ENCODE measurements at regions not wholly inside any gene's neighbourhood (a gene's known extent, or its start where the extent isn't known, plus 50 kb on each side); places are given as distances from the start of the nearest gene placed in this dataset.

DNA sequence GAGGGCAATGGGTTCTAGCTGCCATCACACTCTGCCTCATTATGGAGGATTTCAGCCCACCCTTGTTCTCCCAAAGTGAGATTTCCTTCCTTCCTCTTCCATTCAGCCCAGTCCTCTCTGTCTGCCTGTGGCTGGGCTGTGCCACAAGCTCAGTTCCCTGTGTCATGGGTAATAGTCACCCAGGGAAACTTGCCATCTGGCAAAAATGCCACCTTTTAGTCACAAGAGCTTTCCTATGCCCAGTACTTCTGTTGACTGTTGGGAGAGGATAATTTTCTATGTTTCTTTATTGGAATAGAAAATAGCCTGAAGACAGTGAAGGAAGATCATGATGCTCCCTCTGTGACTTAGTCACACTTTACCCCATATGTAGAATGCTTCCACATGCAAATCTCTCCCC lies 71.4 kb downstream of the TLR4 start:
- Histone ChIP-seq H3K4me1 (ENCODE audit: control insufficient read depth, insufficient read depth, low read length, poor library complexity, severe bottlenecking) (peaks cover 10% of the 10 kb centered on the region), H3K9me3 (ENCODE audit: control insufficient read depth, low read length) (no peaks in the 10 kb centered on the region), H3K4me3 (ENCODE audit: extremely low read depth, insufficient read depth, low read length, poor library complexity, severe bottlenecking) (no peak overlapping the region), H3K36me3 (ENCODE audit: control insufficient read depth, insufficient read depth, low read length) (no peaks in the 10 kb centered on the region), H3K27ac (ENCODE audit: low read depth, low read length, severe bottlenecking) (no peak overlapping the region)

DNA sequence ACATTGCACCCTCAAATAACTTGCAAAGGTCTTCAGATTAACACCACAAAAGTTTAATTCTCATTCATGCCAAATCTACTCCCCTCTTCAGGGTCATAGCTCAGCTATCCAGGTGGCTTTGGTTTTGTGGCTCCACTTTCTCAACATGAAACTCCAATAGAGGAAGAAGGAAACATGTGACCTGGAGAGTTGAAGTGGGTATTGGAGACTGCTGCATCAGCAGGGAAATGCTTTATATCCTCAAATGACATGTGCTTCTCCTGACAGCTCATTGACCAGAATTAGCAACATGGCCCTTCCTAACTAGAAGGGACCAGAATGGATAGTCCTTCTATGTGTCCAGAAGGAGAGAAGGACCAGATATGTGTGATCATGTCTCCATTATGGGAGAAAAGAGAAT lies 73.6 kb downstream of the TLR4 start:
- no peak overlapping the region for H3K4me3 ChIP-seq (ENCODE audit: extremely low read depth, insufficient read depth, low read length, poor library complexity, severe bottlenecking)
- no peaks in the 10 kb centered on the region for H3K36me3 ChIP-seq (ENCODE audit: control insufficient read depth, insufficient read depth, low read length)

DNA sequence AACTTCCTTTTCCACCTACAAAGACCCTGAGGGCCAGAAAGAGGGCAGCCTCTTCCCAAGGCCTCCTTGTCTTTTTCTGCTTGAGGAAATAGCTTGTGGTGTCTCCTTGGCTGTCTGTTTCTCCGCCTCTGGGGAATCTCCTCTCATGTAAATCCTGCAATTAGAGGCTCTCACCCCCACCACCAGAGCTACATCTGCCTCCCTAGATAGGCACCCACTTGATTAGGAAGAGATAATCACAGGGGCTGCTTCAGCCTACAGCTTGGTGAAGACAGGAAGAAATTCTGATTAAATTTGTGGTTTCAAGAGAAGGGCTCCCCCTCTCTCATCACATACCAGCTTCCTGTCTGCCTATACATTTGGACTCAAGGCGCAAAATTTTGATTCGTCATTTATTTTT lies 75.6 kb downstream of the TLR4 start:
- no peaks in the 10 kb centered on the region for H3K9me3 ChIP-seq (ENCODE audit: control insufficient read depth, low read length)
- H3K4me3 ChIP-seq (ENCODE audit: extremely low read depth, insufficient read depth, low read length, poor library complexity, severe bottlenecking) = no peak overlapping the region
- no peak overlapping the region for H3K27ac ChIP-seq (ENCODE audit: low read depth, low read length, severe bottlenecking)
- no peaks in the 10 kb centered on the region for H3K36me3 ChIP-seq (ENCODE audit: control insufficient read depth, insufficient read depth, low read length)
- no CpG with 5 or more reads among the region's 3 CpGs for WGBS, 2 experiments (ENCODE audit: insufficient coverage in 2 of 2)
- H3K4me1 ChIP-seq (ENCODE audit: control insufficient read depth, insufficient read depth, low read length, poor library complexity, severe bottlenecking) = peaks cover 4% of the 10 kb centered on the region

More for the DNA sequence above, 73.6 kb downstream of the TLR4 start:
- Histone ChIP-seq H3K4me1 (ENCODE audit: control insufficient read depth, insufficient read depth, low read length, poor library complexity, severe bottlenecking) (peaks cover 6% of the 10 kb centered on the region), H3K27ac (ENCODE audit: low read depth, low read length, severe bottlenecking) (no peak overlapping the region), H3K9me3 (ENCODE audit: control insufficient read depth, low read length) (no peaks in the 10 kb centered on the region)

DNA sequence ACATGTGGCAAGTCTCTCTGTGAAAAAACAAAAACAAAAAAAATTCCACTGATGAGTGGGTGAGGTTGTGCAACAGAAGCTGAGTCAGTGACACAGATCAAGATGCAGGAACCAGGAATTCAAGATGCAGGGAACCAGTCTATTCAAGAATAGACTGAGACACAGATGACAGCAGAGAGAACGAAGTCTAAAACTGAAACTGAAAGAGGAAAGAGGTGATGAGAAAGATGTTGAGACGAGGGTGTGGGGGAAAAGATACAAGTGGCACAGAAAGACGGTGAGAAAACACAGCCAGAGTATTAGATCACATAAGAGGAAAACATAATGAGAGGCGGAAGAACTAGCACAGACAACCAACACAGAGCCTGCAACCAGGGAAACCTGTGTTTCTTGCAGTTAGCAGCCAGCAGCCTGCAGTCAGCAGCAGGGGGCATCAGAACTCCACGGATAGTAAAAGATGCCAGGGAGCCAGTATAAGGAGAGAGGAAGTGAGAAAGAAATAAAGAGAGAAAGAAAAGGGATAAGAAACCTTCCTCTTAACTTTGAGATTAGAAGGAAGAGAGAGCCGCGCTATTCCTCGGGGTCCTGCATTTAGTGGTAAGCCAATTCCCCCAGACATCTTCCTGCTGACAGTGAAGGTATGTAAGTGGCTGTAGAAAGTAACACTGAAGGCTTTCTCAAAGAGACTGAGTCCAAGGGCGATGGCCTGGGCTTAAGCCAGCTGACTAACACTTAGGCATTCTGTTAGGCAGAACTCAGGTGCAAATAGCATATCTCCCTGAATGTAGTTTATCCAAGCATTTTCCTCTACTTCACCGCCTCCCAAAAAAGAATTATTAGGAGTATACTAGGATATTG lies 79.0 kb downstream of the TLR4 start:
- Histone ChIP-seq H3K9me3 (ENCODE audit: control insufficient read depth, low read length) (no peaks in the 10 kb centered on the region), H3K27ac (ENCODE audit: low read depth, low read length, severe bottlenecking) (no peak overlapping the region), H3K4me3 (ENCODE audit: extremely low read depth, insufficient read depth, low read length, poor library complexity, severe bottlenecking) (no peak overlapping the region), H3K36me3 (ENCODE audit: control insufficient read depth, insufficient read depth, low read length) (no peaks in the 10 kb centered on the region), H3K4me1 (ENCODE audit: control insufficient read depth, insufficient read depth, low read length, poor library complexity, severe bottlenecking) (peaks cover 4% of the 10 kb centered on the region)
- 41 to 47% methylated on average over 3 to 7 of the region's 10 CpGs for WGBS, 2 experiments (ENCODE audit: insufficient coverage in 2 of 2)

DNA sequence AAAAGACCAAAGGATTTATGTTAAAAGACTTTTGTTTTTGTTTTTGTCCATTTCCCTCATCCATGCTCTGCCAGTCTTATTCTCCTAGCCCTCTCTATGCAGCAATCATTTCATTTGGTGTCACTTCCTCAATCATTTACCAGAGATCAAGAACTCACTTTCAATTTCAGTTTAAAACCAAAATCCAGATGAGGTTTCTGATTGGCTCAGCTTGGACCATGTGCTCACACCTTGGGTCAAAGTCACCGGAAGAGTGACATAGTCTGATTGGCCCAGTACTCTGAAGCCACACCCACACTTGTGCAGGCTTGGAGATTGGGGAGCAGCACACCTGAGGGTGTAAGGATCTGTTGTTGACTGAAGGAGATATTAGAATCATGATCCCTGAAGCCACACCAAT lies 79.6 kb downstream of the TLR4 start:
- Histone ChIP-seq H3K4me3 (ENCODE audit: extremely low read depth, insufficient read depth, low read length, poor library complexity, severe bottlenecking) (no peak overlapping the region), H3K4me1 (ENCODE audit: control insufficient read depth, insufficient read depth, low read length, poor library complexity, severe bottlenecking) (peaks cover 4% of the 10 kb centered on the region), H3K9me3 (ENCODE audit: control insufficient read depth, low read length) (no peaks in the 10 kb centered on the region), H3K27ac (ENCODE audit: low read depth, low read length, severe bottlenecking) (no peak overlapping the region), H3K36me3 (ENCODE audit: control insufficient read depth, insufficient read depth, low read length) (no peaks in the 10 kb centered on the region)
- 100% methylated on average over 1 of the region's 1 CpG; no CpG with 5 or more reads in 1 of the 2 experiments for WGBS, 2 experiments (ENCODE audit: insufficient coverage in 2 of 2)

DNA sequence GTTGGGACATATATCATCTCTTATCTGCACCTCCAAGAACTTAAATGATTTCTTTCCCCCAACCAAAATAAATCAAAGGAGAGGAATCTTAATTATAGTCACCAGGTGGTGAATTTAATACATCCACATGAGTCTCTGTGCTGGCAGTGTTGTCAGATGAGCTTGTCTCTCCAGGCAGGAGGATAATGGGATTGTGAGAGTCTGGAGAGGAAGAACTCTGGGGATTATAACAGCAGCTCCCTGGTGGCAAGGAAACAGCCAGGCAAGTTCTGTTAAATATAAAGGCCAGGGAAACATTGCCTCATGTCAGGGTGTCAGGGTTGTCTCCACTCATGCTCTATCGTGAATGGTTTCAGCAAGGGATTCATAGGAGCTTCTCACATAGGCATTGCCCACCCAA lies 80.8 kb downstream of the TLR4 start:
- WGBS, 2 experiments (ENCODE audit: insufficient coverage in 2 of 2) = 67 to 100% methylated on average over 1 of the region's 1 CpG

DNA sequence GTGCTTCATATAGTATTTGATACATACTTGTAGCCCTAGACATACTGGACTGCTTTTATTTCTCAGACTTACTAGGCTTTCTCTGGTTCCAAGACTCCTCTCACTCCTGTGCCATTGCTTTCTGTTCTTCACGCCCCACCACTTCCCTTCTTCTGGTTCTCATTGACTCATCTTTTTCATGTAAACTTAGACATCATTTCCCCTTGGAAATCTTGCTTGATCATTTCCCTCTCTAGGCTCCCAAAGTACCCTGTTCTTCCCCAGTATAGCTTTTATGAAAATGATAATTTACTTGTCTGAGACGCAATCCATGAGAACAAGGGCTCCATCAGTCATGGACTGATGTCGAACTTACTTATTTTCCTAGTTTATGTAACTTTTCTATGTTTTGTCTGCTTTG lies 83.5 kb downstream of the TLR4 start:
- no peak overlapping the region for H3K4me3 ChIP-seq (ENCODE audit: extremely low read depth, insufficient read depth, low read length, poor library complexity, severe bottlenecking)
- H3K36me3 ChIP-seq (ENCODE audit: control insufficient read depth, insufficient read depth, low read length) = no peaks in the 10 kb centered on the region
- 93 to 100% methylated on average over 1 of the region's 3 CpGs for WGBS, 2 experiments (ENCODE audit: insufficient coverage in 2 of 2)

More for the DNA sequence above, 80.8 kb downstream of the TLR4 start:
- H3K27ac ChIP-seq (ENCODE audit: low read depth, low read length, severe bottlenecking) = no peak overlapping the region
- no peaks in the 10 kb centered on the region for H3K36me3 ChIP-seq (ENCODE audit: control insufficient read depth, insufficient read depth, low read length)
- H3K4me1 ChIP-seq (ENCODE audit: control insufficient read depth, insufficient read depth, low read length, poor library complexity, severe bottlenecking) = peaks cover 4% of the 10 kb centered on the region
- no peak overlapping the region for H3K4me3 ChIP-seq (ENCODE audit: extremely low read depth, insufficient read depth, low read length, poor library complexity, severe bottlenecking)
- no peaks in the 10 kb centered on the region for H3K9me3 ChIP-seq (ENCODE audit: control insufficient read depth, low read length)

DNA sequence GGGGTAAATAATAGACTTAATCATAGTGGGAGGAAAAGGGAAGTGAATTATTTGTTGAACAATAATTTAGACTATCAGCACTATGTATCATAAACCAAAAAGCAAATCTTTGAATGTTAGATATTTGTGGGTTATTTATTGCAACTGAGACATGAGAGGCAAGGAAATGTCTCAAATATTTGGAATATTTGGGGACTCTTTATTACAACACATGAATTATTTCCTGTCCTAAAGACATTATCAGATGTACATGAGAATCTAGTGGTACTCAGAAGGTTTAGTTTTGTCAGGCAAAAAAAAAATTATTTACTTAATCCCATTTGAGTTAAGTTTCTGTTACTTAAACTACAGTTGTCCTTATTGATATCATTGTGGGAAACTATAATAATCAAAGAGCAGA lies 91.1 kb downstream of the TLR4 start:
- Histone ChIP-seq H3K9me3 (ENCODE audit: control insufficient read depth, low read length) (no peaks in the 10 kb centered on the region), H3K27ac (ENCODE audit: low read depth, low read length, severe bottlenecking) (no peak overlapping the region), H3K4me1 (ENCODE audit: control insufficient read depth, insufficient read depth, low read length, poor library complexity, severe bottlenecking) (no peaks in the 10 kb centered on the region), H3K4me3 (ENCODE audit: extremely low read depth, insufficient read depth, low read length, poor library complexity, severe bottlenecking) (no peak overlapping the region), H3K36me3 (ENCODE audit: control insufficient read depth, insufficient read depth, low read length) (no peaks in the 10 kb centered on the region)

More for the DNA sequence above, 83.5 kb downstream of the TLR4 start:
- Histone ChIP-seq H3K27ac (ENCODE audit: low read depth, low read length, severe bottlenecking) (no peak overlapping the region), H3K9me3 (ENCODE audit: control insufficient read depth, low read length) (no peaks in the 10 kb centered on the region), H3K4me1 (ENCODE audit: control insufficient read depth, insufficient read depth, low read length, poor library complexity, severe bottlenecking) (peaks cover 4% of the 10 kb centered on the region)

DNA sequence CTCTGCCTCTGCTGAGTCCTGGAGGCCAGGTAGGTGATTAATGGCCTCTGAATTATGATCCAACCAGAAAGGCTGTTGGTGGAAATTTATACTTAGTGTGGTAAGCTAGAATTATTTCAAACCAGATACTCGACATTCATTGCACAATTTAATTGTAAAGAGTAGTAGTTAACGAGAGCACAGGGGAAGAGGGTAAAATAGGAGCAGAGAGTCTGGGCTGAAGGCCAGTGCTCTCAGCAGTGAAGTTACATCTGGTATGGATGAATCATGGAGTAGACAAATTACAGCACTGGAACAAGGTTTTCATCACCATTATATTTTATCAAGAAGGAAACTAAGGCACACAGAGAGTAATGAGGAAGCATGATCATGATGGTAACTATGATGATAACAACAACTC lies 92.5 kb downstream of the TLR4 start:
- no peaks in the 10 kb centered on the region for H3K36me3 ChIP-seq (ENCODE audit: control insufficient read depth, insufficient read depth, low read length)
- H3K27ac ChIP-seq (ENCODE audit: low read depth, low read length, severe bottlenecking) = no peak overlapping the region
- 83% methylated on average over 1 of the region's 2 CpGs; no CpG with 5 or more reads in 1 of the 2 experiments for WGBS, 2 experiments (ENCODE audit: insufficient coverage in 2 of 2)
- no peaks in the 10 kb centered on the region for H3K4me1 ChIP-seq (ENCODE audit: control insufficient read depth, insufficient read depth, low read length, poor library complexity, severe bottlenecking)
- H3K9me3 ChIP-seq (ENCODE audit: control insufficient read depth, low read length) = no peaks in the 10 kb centered on the region
- no peak overlapping the region for H3K4me3 ChIP-seq (ENCODE audit: extremely low read depth, insufficient read depth, low read length, poor library complexity, severe bottlenecking)

DNA sequence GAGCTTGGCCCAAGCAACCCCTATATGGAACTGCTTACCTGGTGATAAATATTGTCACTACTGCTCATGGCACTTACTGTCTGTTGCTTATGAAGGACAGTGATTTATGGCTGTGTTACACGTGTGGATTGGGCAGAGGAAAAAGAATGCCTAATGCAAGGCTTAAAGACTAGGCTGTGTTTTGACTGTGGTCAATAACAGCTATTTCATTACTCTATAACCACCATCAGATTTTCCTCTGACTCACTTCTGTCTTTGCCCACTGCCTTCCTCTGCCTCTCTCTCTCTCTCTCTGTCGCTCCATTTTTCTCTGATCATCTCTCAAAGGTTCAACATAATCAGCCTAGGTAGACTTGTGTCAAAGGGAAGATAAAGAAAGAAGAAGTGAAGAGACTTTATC lies 96.2 kb downstream of the TLR4 start:
- H3K9me3 ChIP-seq (ENCODE audit: control insufficient read depth, low read length) = no peaks in the 10 kb centered on the region
- no peak overlapping the region for H3K4me3 ChIP-seq (ENCODE audit: extremely low read depth, insufficient read depth, low read length, poor library complexity, severe bottlenecking)
- H3K27ac ChIP-seq (ENCODE audit: low read depth, low read length, severe bottlenecking) = no peak overlapping the region
- WGBS, 2 experiments (ENCODE audit: insufficient coverage in 2 of 2) = 100% methylated on average over 1 of the region's 2 CpGs; no CpG with 5 or more reads in 1 of the 2 experiments
- no peaks in the 10 kb centered on the region for H3K4me1 ChIP-seq (ENCODE audit: control insufficient read depth, insufficient read depth, low read length, poor library complexity, severe bottlenecking)
- no peaks in the 10 kb centered on the region for H3K36me3 ChIP-seq (ENCODE audit: control insufficient read depth, insufficient read depth, low read length)

DNA sequence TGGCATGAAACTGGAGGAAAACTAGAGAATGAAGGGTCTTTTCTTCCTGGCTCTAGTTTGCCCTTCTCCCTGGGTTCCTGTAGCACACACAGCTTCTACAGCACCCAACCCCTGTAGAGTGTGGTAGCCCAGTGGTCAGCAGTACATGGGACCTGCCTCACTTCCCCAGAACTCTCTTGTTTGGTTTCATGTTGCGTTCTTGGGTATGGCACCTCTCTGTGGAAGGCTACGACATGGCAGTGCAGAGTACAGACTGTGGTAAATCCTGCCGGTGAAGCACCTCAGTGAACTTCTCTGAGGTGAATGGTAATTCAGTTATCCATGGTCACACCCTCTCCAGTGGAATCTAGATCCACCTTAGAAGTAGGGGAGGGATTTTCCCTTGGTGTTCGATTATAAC lies 105.5 kb downstream of the TLR4 start:
- H3K36me3 ChIP-seq (ENCODE audit: control insufficient read depth, insufficient read depth, low read length) = no peaks in the 10 kb centered on the region
- H3K4me3 ChIP-seq (ENCODE audit: extremely low read depth, insufficient read depth, low read length, poor library complexity, severe bottlenecking) = no peak overlapping the region
- H3K27ac ChIP-seq (ENCODE audit: low read depth, low read length, severe bottlenecking) = no peak overlapping the region
- no peaks in the 10 kb centered on the region for H3K9me3 ChIP-seq (ENCODE audit: control insufficient read depth, low read length)
- H3K4me1 ChIP-seq (ENCODE audit: control insufficient read depth, insufficient read depth, low read length, poor library complexity, severe bottlenecking) = no peaks in the 10 kb centered on the region
- 80 to 100% methylated on average over 2 to 3 of the region's 4 CpGs for WGBS, 2 experiments (ENCODE audit: insufficient coverage in 2 of 2)
